ENCODE measurements at regions not wholly inside any gene's neighbourhood (a gene's known extent, or its start where the extent isn't known, plus 50 kb on each side); places are given as distances from the start of the nearest gene placed in this dataset.

DNA sequence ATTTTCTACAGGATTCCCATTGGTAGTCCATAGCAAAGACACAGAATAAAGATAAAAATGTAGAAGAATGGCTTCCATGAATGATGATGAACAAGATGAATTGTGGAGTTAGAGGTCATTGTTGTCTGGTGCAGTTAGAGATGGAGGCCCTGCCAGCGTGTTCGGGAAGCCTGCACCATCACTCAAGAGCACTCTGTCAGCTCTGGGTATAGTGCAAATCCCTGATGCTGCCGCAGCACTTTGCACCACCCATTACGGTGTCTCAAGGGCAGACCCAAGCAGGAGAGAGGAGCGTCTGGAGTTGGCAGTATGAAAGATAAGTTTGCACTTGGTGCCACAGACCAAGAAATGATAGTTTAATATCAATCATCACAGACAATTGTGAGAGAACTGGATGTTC is 181.6 kb upstream of the CHST9 start:
- TF ChIP-seq, protein P1, sequence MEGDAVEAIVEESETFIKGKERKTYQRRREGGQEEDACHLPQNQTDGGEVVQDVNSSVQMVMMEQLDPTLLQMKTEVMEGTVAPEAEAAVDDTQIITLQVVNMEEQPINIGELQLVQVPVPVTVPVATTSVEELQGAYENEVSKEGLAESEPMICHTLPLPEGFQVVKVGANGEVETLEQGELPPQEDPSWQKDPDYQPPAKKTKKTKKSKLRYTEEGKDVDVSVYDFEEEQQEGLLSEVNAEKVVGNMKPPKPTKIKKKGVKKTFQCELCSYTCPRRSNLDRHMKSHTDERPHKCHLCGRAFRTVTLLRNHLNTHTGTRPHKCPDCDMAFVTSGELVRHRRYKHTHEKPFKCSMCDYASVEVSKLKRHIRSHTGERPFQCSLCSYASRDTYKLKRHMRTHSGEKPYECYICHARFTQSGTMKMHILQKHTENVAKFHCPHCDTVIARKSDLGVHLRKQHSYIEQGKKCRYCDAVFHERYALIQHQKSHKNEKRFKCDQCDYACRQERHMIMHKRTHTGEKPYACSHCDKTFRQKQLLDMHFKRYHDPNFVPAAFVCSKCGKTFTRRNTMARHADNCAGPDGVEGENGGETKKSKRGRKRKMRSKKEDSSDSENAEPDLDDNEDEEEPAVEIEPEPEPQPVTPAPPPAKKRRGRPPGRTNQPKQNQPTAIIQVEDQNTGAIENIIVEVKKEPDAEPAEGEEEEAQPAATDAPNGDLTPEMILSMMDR (conservative IDR thresholded peaks at IDR 0.05), result no peak
- no peak for TF ChIP-seq EZH2 (IDR thresholded peaks at IDR 0.05; ENCODE audit: low read depth)
- CTCF ChIA-PET, result no interaction called here
- POLR2A ChIA-PET (ENCODE audit: unreplicated experiment), result no interaction called here
- no peaks in the 10 kb centered on the region for H3F3A ChIP-seq (ENCODE audit: insufficient read depth, low read depth)
- H3K4me2 ChIP-seq, result no peak overlapping the region
- BruUV-seq (replicated peaks), result no TSS peak
- no peaks in the 10 kb centered on the region for H3K9me3 ChIP-seq (ENCODE audit: insufficient read depth, low read depth)
- no peak overlapping the region for H3K27ac ChIP-seq
- DNase-seq, result no peak
- intact Hi-C loops (cut with micrococcal nuclease; ENCODE audit: unreplicated experiment), result no loop called here
- no peaks in the 10 kb centered on the region for H3K9me2 ChIP-seq (ENCODE audit: insufficient read depth)
- no peak overlapping the region for H3K4me3 ChIP-seq
- no peaks in the 10 kb centered on the region for H3K79me2 ChIP-seq (ENCODE audit: low read depth)
- H3K36me3 ChIP-seq (ENCODE audit: low read depth), result no peaks in the 10 kb centered on the region
- no peaks in the 10 kb centered on the region for H3K4me1 ChIP-seq (replicated peaks; ENCODE audit: insufficient read depth)
- H2AFZ ChIP-seq, result no peak overlapping the region
- H4K20me1 ChIP-seq (ENCODE audit: insufficient read depth), result no peaks in the 10 kb centered on the region
- H3K27me3 ChIP-seq (ENCODE audit: insufficient read depth, low read depth), result no peaks in the 10 kb centered on the region

DNA sequence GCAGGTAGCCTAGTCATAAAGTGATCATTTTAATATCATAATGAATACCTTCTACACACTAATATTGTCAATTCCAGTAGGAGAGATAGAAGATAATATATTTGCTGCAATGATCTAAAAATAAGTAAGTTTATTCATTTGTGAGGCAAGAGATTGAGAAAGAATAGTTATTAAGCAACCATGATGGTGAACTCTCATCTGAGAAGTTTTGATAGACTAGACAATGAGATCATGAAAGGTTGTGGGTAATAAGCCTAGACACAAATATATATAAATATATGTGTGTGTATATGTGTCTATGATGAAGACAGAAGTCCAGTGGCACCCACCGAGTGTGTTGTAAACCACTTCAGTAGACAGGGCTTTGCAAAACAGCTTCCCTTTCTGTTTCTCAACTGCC is 181.0 kb upstream of the CHST9 start:
- ChIA-PET CTCF (no interaction called here), POLR2A (ENCODE audit: unreplicated experiment) (no interaction called here)
- Histone ChIP-seq H3K9me2 (ENCODE audit: insufficient read depth) (no peaks in the 10 kb centered on the region), H3K4me3 (no peak overlapping the region), H3K9me3 (ENCODE audit: insufficient read depth, low read depth) (no peaks in the 10 kb centered on the region), H3K36me3 (ENCODE audit: low read depth) (no peaks in the 10 kb centered on the region), H3K27me3 (ENCODE audit: insufficient read depth, low read depth) (no peaks in the 10 kb centered on the region), H3K4me2 (no peak overlapping the region), H3F3A (ENCODE audit: insufficient read depth, low read depth) (no peaks in the 10 kb centered on the region), H3K27ac (no peak overlapping the region), H4K20me1 (ENCODE audit: insufficient read depth) (no peaks in the 10 kb centered on the region), H3K79me2 (ENCODE audit: low read depth) (no peaks in the 10 kb centered on the region), H2AFZ (no peak overlapping the region), H3K4me1 (replicated peaks; ENCODE audit: insufficient read depth) (no peaks in the 10 kb centered on the region)
- no TSS peak for BruUV-seq (replicated peaks)
- no peak for DNase-seq
- TF ChIP-seq, protein P1 (conservative IDR thresholded peaks at IDR 0.05), result no peak
- no peak for TF ChIP-seq EZH2 (IDR thresholded peaks at IDR 0.05; ENCODE audit: low read depth)
- intact Hi-C loops (cut with micrococcal nuclease; ENCODE audit: unreplicated experiment), result no loop called here

DNA sequence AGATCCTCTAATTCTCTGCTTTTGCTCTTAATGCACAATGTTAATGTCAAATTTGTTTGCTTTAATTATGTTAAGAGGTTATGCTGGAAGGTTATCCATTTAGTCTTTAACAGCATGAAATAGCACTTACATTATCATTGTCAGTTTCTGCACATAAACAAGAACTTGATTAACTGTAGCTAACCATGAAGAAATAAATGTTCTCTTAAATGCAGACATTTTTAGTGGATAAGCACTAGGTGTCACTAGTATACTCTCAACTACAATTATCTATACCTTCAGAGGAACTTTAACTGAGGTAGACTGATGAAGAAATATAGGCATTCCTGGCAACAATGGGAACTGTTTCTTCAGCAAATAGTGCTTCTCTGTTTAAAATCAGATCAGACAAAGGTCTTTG is 178.8 kb upstream of the CHST9 start:
- H3K4me2 ChIP-seq, result no peak overlapping the region
- H2AFZ ChIP-seq, result no peak overlapping the region
- no peak overlapping the region for H3K4me3 ChIP-seq
- TF ChIP-seq, protein P1 (conservative IDR thresholded peaks at IDR 0.05), result peak; percentile 49; the same call in 1 of the 2 replicates
- TF ChIP-seq EZH2 (IDR thresholded peaks at IDR 0.05; ENCODE audit: low read depth), result no peak
- H3K9me3 ChIP-seq (ENCODE audit: insufficient read depth, low read depth), result no peaks in the 10 kb centered on the region
- H3K79me2 ChIP-seq (ENCODE audit: low read depth), result no peaks in the 10 kb centered on the region
- H3K36me3 ChIP-seq (ENCODE audit: low read depth), result no peaks in the 10 kb centered on the region
- CTCF ChIA-PET, result interaction anchor here (1.0 to 1.1 kb wide), 3 partner anchors 63 to 238 kb away, joined by 3 to 4 read pairs (median 3); no protein-coding TSS in a partner anchor
- H3K27me3 ChIP-seq (ENCODE audit: insufficient read depth, low read depth), result no peaks in the 10 kb centered on the region
- POLR2A ChIA-PET (ENCODE audit: unreplicated experiment), result no interaction called here
- no peaks in the 10 kb centered on the region for H3F3A ChIP-seq (ENCODE audit: insufficient read depth, low read depth)
- no peak for DNase-seq
- intact Hi-C loops (cut with micrococcal nuclease; ENCODE audit: unreplicated experiment), result loop anchor here (1.0 kb wide), 1 partner anchor 235 kb away; no protein-coding TSS in a partner anchor
- no peaks in the 10 kb centered on the region for H3K4me1 ChIP-seq (replicated peaks; ENCODE audit: insufficient read depth)
- no peaks in the 10 kb centered on the region for H4K20me1 ChIP-seq (ENCODE audit: insufficient read depth)
- no peaks in the 10 kb centered on the region for H3K9me2 ChIP-seq (ENCODE audit: insufficient read depth)
- no peak overlapping the region for H3K27ac ChIP-seq
- no TSS peak for BruUV-seq (replicated peaks)

Data from PC-9 (cell line).